ENCODE measurements at regions not wholly inside any gene's neighbourhood (a gene's known extent, or its start where the extent isn't known, plus 50 kb on each side); places are given as distances from the start of the nearest gene placed in this dataset.

DNA sequence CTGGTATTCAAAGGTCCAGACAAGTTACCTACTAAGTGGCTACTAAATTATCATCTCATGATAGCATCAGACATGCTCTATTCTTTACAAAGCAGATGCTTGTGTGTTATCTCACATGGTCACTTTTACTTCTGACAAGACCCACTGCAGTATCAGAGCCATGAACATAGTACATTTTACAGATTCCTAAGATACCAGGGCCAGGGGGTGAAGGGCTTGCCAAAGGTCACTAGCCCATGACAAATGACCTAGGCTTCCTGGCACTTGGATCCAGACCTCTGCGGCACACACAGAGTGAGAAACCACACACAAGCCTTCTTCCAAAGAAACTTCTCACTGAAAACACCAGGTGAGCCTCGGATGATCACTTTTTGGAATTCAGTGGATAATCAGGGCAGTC, 446.8 kb downstream of the EIPR1 start:
- TF ChIP-seq EP300 (IDR thresholded peaks at IDR 0.05) (no peak), POLR2AphosphoS5 (IDR thresholded peaks at IDR 0.05) (no peak), POLR2A (IDR thresholded peaks at IDR 0.05) (no peak)
- TF ChIP-seq, protein P1, sequence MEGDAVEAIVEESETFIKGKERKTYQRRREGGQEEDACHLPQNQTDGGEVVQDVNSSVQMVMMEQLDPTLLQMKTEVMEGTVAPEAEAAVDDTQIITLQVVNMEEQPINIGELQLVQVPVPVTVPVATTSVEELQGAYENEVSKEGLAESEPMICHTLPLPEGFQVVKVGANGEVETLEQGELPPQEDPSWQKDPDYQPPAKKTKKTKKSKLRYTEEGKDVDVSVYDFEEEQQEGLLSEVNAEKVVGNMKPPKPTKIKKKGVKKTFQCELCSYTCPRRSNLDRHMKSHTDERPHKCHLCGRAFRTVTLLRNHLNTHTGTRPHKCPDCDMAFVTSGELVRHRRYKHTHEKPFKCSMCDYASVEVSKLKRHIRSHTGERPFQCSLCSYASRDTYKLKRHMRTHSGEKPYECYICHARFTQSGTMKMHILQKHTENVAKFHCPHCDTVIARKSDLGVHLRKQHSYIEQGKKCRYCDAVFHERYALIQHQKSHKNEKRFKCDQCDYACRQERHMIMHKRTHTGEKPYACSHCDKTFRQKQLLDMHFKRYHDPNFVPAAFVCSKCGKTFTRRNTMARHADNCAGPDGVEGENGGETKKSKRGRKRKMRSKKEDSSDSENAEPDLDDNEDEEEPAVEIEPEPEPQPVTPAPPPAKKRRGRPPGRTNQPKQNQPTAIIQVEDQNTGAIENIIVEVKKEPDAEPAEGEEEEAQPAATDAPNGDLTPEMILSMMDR (IDR thresholded peaks at IDR 0.05) = no peak
- Histone ChIP-seq H3K9me3 (peaks cover 0 to 4% (median 1%) of the 10 kb centered on the region in 4 donors), H3K27me3 (no peaks in the 10 kb centered on the region), H3K27ac (no peak overlapping the region), H3K4me1 (no peaks in the 10 kb centered on the region), H3K4me3 (no peak overlapping the region), H3K36me3 (no peaks in the 10 kb centered on the region)
- 85 to 86% methylated on average over 2 of the region's 2 CpGs for WGBS, 2 donors
- no peak for DNase-seq
- intact Hi-C loops (cut with DNase I) = no loop called here

DNA sequence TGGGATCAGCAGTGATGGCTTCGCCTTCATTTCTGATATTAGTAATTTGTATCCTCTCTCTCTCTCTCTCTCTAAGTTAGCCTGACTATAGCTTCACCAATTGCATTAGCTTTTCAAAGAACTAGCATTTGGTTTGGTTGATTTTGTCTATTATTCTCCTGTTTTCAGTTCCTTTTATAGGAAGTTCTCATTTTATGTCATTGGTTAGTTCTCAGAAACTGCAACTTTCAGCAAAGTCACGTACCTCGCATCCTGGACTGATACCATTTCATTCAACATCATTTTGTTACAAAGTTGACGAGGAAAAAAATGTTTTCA, 450.8 kb downstream of the EIPR1 start:
- Histone ChIP-seq H3K27me3 (no peaks in the 10 kb centered on the region), H3K4me3 (no peak overlapping the region), H3K4me1 (no peaks in the 10 kb centered on the region), H3K9me3 (peaks cover 0 to 8% (median 1%) of the 10 kb centered on the region in 4 donors), H3K27ac (no peak overlapping the region), H3K36me3 (no peaks in the 10 kb centered on the region)
- TF ChIP-seq EP300 (IDR thresholded peaks at IDR 0.05) (no peak), POLR2A (IDR thresholded peaks at IDR 0.05) (no peak), POLR2AphosphoS5 (IDR thresholded peaks at IDR 0.05) (no peak)
- TF ChIP-seq, protein P1 (IDR thresholded peaks at IDR 0.05) = no peak
- 63 to 83% methylated on average over 4 of the region's 4 CpGs for WGBS, 2 donors
- intact Hi-C loops (cut with DNase I) = no loop called here
- DNase-seq = no peak

DNA sequence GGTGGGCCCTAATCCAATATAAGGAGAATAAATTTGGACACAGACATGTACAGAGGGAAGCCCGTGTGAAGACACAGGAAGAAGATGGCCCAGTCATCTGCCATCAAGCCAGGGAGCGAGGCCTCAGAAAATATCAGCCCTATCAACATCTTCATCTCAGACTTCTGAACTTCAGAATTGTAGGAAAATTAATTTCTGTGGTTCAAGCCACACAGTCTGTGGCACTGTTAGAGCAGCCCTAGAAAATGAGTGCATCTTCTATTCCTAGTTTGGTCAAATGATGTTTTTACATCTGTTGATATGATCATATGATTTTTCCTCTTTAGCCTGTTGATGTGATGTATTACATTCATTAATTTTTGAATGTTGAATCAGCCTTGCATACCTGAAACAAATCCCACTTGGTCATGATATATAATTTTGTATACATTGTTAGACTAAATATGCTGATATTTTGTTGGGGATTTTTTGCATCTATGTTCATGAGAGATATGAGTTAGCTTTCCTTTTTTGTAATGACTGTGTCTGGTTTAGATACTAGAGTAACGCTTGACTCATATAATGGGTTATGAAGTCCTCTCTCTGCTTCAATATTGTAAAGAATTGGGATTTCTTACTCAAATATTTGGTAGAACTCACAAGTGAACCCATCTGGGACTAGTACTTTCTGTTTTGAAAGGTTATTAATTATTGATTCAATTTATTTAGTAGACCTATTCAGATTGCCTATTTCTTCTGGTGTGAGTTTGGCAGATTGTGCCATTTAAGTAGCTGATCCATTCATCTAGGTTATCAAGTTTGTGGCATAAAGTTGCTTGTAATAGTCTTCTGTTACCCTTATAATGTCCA, 451.4 kb downstream of the EIPR1 start:
- H3K9me3 ChIP-seq = peaks cover 0 to 8% (median 1%) of the 10 kb centered on the region in 4 donors
- DNase-seq = no peak
- H3K4me1 ChIP-seq = no peaks in the 10 kb centered on the region
- no peak overlapping the region for H3K27ac ChIP-seq
- intact Hi-C loops (cut with DNase I) = no loop called here
- no peaks in the 10 kb centered on the region for H3K27me3 ChIP-seq
- WGBS, 2 donors = 78 to 88% methylated on average over 3 of the region's 3 CpGs
- H3K4me3 ChIP-seq = no peak overlapping the region
- TF ChIP-seq, protein P1 (IDR thresholded peaks at IDR 0.05) = no peak
- TF ChIP-seq EP300 (IDR thresholded peaks at IDR 0.05) (no peak), POLR2A (IDR thresholded peaks at IDR 0.05) (no peak), POLR2AphosphoS5 (IDR thresholded peaks at IDR 0.05) (no peak)
- no peaks in the 10 kb centered on the region for H3K36me3 ChIP-seq

DNA sequence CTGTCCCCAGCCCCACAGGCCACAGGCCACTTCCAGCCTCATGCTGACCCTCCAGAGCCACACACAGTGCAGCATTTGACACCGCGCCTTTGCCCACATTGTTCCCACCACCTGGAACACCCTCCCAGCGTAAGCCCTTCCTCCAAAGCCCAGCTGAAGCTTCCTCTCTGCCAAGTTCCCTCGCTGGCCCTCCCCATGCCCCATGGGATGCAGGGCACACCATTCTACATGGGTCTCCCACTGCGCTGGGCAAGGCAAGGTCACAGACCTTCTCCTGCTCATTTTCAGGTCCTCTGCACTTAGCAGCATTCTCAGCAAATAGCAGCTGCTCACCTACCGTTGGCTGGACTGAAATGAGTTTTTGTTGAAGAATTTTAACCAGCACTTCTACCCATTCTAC, 455.5 kb downstream of the EIPR1 start:
- H3K9me3 ChIP-seq = peaks cover 0 to 3% (median 0%) of the 10 kb centered on the region in 4 donors
- intact Hi-C loops (cut with DNase I) = no loop called here
- no peak for TF ChIP-seq POLR2A (IDR thresholded peaks at IDR 0.05)
- no peak for TF ChIP-seq EP300 (IDR thresholded peaks at IDR 0.05)
- TF ChIP-seq, protein P1 (IDR thresholded peaks at IDR 0.05) = no peak
- TF ChIP-seq POLR2AphosphoS5 (IDR thresholded peaks at IDR 0.05) = no peak

More for the DNA sequence above, 455.5 kb downstream of the EIPR1 start:
- Histone ChIP-seq H3K4me3 (no peak overlapping the region), H3K27me3 (no peaks in the 10 kb centered on the region), H3K4me1 (no peaks in the 10 kb centered on the region), H3K36me3 (no peaks in the 10 kb centered on the region), H3K27ac (no peak overlapping the region)
- 85 to 87% methylated on average over 6 of the region's 6 CpGs for WGBS, 2 donors
- DNase-seq = no peak

Data from sigmoid colon (tissue), 6 donors.